ENCODE measurements at regions not wholly inside any gene's neighbourhood (a gene's known extent, or its start where the extent isn't known, plus 50 kb on each side); places are given as distances from the start of the nearest gene placed in this dataset.

- Histone ChIP-seq H3K4me2 (ENCODE audit: control insufficient read depth, insufficient read depth) (no peak overlapping the region), H3K4me1 (ENCODE audit: control insufficient read depth, insufficient read depth, low read length) (no peaks in the 10 kb centered on the region), H2AFZ (ENCODE audit: control insufficient read depth, low read depth, low read length) (no peak overlapping the region), H3K4me3 (no peak overlapping the region), H3K36me3 (ENCODE audit: control insufficient read depth in 2 of 2, insufficient read depth in 2 of 2, low read length in 1 of 2) (no peaks in the 10 kb centered on the region), H3K9me3 (replicated peaks; ENCODE audit: control insufficient read depth, insufficient read depth, low read length) (no peaks in the 10 kb centered on the region), H3K27me3 (replicated peaks in 1 of 2; ENCODE audit: control insufficient read depth in 2 of 2, insufficient read depth in 2 of 2, low read length in 1 of 2) (no peaks in the 10 kb centered on the region), H3K27ac (ENCODE audit: control insufficient read depth, insufficient read depth) (no peak overlapping the region), H4K20me1 (ENCODE audit: control insufficient read depth, insufficient read depth) (no peaks in the 10 kb centered on the region), H3K79me2 (ENCODE audit: control insufficient read depth, insufficient read depth, low read length) (no peaks in the 10 kb centered on the region), H3K9ac (ENCODE audit: control insufficient read depth, insufficient read depth, low read length) (no peak overlapping the region)
- no TSS peak for BruUV-seq (replicated peaks)
- intact Hi-C loops (cut with micrococcal nuclease; ENCODE audit: unreplicated experiment) = no loop called here
- RAD21 ChIA-PET (ENCODE audit: unreplicated experiment) = no interaction called here
- CTCF ChIA-PET = no interaction called here
- TF ChIP-seq POU2F2 (IDR thresholded peaks at IDR 0.05; ENCODE audit: borderline replicate concordance, low read depth, low read length) = no peak
- no peak for TF ChIP-seq SREBF2 (IDR thresholded peaks at IDR 0.05; ENCODE audit: low read length)
- no peak for TF ChIP-seq RELB (IDR thresholded peaks at IDR 0.05; ENCODE audit: low read depth)
- TF ChIP-seq ZNF687 (IDR thresholded peaks at IDR 0.05) = no peak
- TF ChIP-seq NBN (IDR thresholded peaks at IDR 0.05) = no peak
- no peak for TF ChIP-seq MXI1 (IDR thresholded peaks at IDR 0.05; ENCODE audit: low read depth, low read length)
- TF ChIP-seq PBX3 (IDR thresholded peaks at IDR 0.05; ENCODE audit: insufficient replicate concordance, low read depth, low read length) = no peak
- no peak for TF ChIP-seq HCFC1 (IDR thresholded peaks at IDR 0.05; ENCODE audit: low read length)
- no peak for TF ChIP-seq RFX5 (IDR thresholded peaks at IDR 0.05; ENCODE audit: low read depth, low read length)
- TF ChIP-seq RAD21 (IDR thresholded peaks at IDR 0.05; ENCODE audit: insufficient read depth, low read depth, low read length) = no peak
- TF ChIP-seq KAT2A (conservative IDR thresholded peaks at IDR 0.05; ENCODE audit: control insufficient read depth, low read depth, low read length) = no peak
- TF ChIP-seq DPF2 (IDR thresholded peaks at IDR 0.05) = no peak
- TF ChIP-seq IRF3 (IDR thresholded peaks at IDR 0.05) = no peak
- TF ChIP-seq MLLT1 (IDR thresholded peaks at IDR 0.05) = no peak
- no peak for TF ChIP-seq JUND (IDR thresholded peaks at IDR 0.05; ENCODE audit: low read depth, low read length)
- TF ChIP-seq GABPA (IDR thresholded peaks at IDR 0.05; ENCODE audit: low read depth) = no peak
- TF ChIP-seq BACH1 (IDR thresholded peaks at IDR 0.05; ENCODE audit: borderline replicate concordance) = no peak
- no peak for TF ChIP-seq JUNB (IDR thresholded peaks at IDR 0.05)
- SMC1A ChIA-PET (ENCODE audit: uncharacterized antibody, unreplicated experiment) = no interaction called here
- 15% methylated on average over 5 of the region's 5 CpGs for WGBS (ENCODE audit: insufficient coverage, insufficient replicate concordance, low lambda C conversion rate, missing lambda C conversion rate)
- DNase-seq (ENCODE audit: low read depth, low spot score) = no peak
- in situ Hi-C loops (cut with MboI) = no loop called here
- ATAC-seq = no peak
- POLR2A ChIA-PET = no interaction called here
- FAIRE-seq = no peak
Measured at GRCh38 chr1:5543235-5543634, 449.0 kb downstream of the NPHP4 start.
